Sigmoid colon (tissue), 4 donors: ENCODE measurements at regions not wholly inside any gene's neighbourhood (a gene's known extent, or its start where the extent isn't known, plus 50 kb on each side); places are given as distances from the start of the nearest gene placed in this dataset.

ENCODE experiments used
- EP300 ChIP-seq, 4 donors: sonication (generic); formaldehyde crosslinking; IDR thresholded peaks; one replicate each; pipeline ENCODE4 v1.6.1; 2017; ENCODE audit warnings: antibody characterized with exemption in 4 of 4
- POLR2A ChIP-seq, 2 donors: fragments of 450-650 bp; IDR thresholded peaks; one replicate each; pipeline ENCODE4 v1.6.1; 2016; ENCODE audit warnings: antibody characterized with exemption in 2 of 2, mild to moderate bottlenecking in 2 of 2, moderate library complexity in 2 of 2
- TF ChIP-seq, protein P1 (sequence below), 4 experiments: fragments of 450-650 bp in 3 of 4; fragments of 200-600 bp in 1 of 4; IDR thresholded peaks; one replicate each; pipeline ENCODE4 v1.5.1; 2016 to 2019; ENCODE audit warnings: antibody characterized with exemption in 4 of 4, mild to moderate bottlenecking in 3 of 4, moderate library complexity in 2 of 4

DNA sequence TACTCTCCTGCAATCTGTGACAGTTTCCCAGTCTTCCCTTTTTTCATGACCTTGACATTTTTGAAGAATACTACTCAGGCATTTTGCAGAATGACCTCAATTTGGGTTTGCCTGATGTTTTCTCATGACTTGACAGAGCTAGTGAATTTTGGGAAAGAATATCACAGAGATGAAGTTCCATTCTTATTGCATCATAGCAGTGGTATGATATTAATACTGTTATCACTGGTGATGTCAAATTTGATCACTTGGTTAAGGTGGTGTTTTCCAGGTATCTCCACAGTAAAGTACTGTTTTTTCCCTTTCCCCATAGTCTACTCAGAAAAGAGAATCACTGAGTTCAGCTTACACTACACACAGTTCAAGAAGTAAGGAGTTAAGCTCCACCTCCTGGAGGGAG, 56.2 kb upstream of the XPA start:
- TF ChIP-seq, protein P1, sequence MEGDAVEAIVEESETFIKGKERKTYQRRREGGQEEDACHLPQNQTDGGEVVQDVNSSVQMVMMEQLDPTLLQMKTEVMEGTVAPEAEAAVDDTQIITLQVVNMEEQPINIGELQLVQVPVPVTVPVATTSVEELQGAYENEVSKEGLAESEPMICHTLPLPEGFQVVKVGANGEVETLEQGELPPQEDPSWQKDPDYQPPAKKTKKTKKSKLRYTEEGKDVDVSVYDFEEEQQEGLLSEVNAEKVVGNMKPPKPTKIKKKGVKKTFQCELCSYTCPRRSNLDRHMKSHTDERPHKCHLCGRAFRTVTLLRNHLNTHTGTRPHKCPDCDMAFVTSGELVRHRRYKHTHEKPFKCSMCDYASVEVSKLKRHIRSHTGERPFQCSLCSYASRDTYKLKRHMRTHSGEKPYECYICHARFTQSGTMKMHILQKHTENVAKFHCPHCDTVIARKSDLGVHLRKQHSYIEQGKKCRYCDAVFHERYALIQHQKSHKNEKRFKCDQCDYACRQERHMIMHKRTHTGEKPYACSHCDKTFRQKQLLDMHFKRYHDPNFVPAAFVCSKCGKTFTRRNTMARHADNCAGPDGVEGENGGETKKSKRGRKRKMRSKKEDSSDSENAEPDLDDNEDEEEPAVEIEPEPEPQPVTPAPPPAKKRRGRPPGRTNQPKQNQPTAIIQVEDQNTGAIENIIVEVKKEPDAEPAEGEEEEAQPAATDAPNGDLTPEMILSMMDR (IDR thresholded peaks at IDR 0.05), result no peak
- TF ChIP-seq EP300 (IDR thresholded peaks at IDR 0.05) (no peak), POLR2A (IDR thresholded peaks at IDR 0.05) (no peak)
